SH-SY5Y (cell line): ENCODE measurements at regions not wholly inside any gene's neighbourhood (a gene's known extent, or its start where the extent isn't known, plus 50 kb on each side); places are given as distances from the start of the nearest gene placed in this dataset.

Experiments used
- GATA2 ChIP-seq: IDR thresholded peaks from 2 replicates; pipeline ENCODE4 v1.6.1; 2011; ENCODE audit warnings: mild to moderate bottlenecking, low read depth, low read length
- GATA3 ChIP-seq: IDR thresholded peaks from 2 replicates; pipeline ENCODE4 v1.6.1; 2011; ENCODE audit warnings: low read depth, mild to moderate bottlenecking, low read length, moderate library complexity

GRCh38 chr3:78025916-78026315, 986.0 kb downstream of the ROBO2 start:
- TF ChIP-seq GATA2 (no peak), GATA3 (no peak)
